ENCODE measurements at regions not wholly inside any gene's neighbourhood (a gene's known extent, or its start where the extent isn't known, plus 50 kb on each side); places are given as distances from the start of the nearest gene placed in this dataset.

- TF ChIP-seq GATA2 (IDR thresholded peaks at IDR 0.05; ENCODE audit: low read depth, low read length) (no peak), GATA3 (IDR thresholded peaks at IDR 0.05; ENCODE audit: low read depth, low read length) (no peak)
Measured at GRCh38 chr10:4673279-4674040, 152.5 kb upstream of the AKR1E2 start.

Data from SH-SY5Y (cell line).